ENCODE measurements at regions not wholly inside any gene's neighbourhood (a gene's known extent, or its start where the extent isn't known, plus 50 kb on each side); places are given as distances from the start of the nearest gene placed in this dataset.

DNA sequence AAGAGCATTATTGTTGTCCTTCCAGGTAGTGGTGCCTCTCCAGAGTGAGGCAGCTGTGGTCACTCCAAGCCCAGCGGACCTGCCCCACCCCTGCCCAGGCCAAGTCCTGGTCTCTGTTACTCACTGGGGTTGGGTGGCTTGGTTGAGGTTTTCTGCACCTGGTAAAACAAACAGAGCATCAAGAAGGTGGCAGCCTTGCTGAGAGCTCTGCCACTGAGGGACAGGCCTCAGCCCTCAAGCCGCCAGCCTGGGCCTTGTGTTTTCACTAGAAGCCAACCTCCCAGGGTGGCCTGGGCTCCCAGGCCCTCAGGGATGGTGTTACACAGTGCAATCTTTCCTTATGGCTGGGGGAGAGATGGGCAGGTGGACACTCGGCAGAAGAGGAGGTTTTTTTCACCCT lies 182.7 kb downstream of the BCOR start:
- Histone ChIP-seq H3K9me3 (no peaks in the 10 kb centered on the region), H3K4me3 (no peak overlapping the region), H3K27me3 (no peaks in the 10 kb centered on the region), H3K36me3 (no peaks in the 10 kb centered on the region)
- DNase-seq: no peak

DNA sequence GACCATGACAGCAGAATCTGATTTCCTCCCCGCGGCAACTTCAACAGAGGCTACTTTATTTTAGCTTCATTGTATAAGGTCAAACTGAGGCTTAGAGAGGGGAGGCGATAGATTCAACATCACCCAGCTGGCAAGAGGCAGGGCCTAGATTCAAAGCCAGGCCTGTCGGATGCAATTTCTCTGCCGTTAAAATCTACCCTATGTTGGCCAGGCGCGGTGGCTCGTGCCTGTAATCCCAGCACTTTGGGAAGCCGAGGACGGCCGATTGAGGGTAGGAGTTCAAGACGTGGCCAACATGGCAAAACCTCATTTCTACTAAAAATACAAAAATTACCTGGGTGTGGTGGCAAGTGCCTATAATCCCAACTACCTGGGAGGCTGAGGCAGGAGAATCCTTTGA lies 182.2 kb downstream of the BCOR start:
- H3K27me3 ChIP-seq: no peaks in the 10 kb centered on the region
- H3K4me3 ChIP-seq: no peak overlapping the region
- H3K9me3 ChIP-seq: no peaks in the 10 kb centered on the region
- no peaks in the 10 kb centered on the region for H3K36me3 ChIP-seq
- DNase-seq: no peak

DNA sequence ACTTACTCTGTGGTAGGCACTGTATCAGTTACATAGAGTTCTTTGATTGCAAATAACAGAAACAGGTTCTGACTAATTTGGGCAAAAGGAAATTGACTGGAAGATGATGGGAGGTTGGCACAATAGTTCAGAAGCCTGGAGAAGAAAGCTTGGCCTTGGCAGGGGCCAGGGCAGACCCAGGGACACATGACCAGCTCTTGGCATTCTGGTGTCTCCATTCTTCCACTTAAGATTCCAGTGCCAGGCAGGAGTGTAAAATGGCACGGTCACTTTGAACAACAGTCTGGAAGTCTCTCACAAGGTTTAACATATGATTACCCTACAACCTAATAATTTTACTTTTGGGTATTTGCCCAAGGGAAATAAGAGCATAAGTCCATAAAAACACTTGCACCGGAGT lies 175.9 kb downstream of the BCOR start:
- no peak for DNase-seq
- Histone ChIP-seq H3K36me3 (no peaks in the 10 kb centered on the region), H3K9me3 (no peaks in the 10 kb centered on the region), H3K4me3 (no peak overlapping the region), H3K27me3 (no peaks in the 10 kb centered on the region)

DNA sequence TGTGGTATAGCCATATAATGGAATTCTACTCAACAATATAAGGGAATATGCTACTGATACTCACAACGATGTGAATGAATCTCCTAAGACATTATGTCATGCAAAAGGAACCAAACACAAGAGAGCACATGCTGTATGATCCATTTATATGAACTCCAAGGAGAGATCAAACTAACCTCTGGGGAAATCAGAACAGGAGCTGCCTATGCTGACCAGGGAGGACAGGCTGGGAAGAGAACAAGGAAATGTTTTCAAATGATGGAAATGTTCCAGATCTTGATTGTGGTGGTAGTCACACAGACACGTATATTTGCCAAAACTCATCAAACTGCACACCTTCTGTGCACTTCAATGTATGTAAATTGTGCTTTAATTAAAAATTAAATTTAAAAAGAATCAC lies 175.3 kb downstream of the BCOR start:
- DNase-seq: no peak
- Histone ChIP-seq H3K27me3 (no peaks in the 10 kb centered on the region), H3K36me3 (no peaks in the 10 kb centered on the region), H3K4me3 (no peak overlapping the region), H3K9me3 (no peaks in the 10 kb centered on the region)

DNA sequence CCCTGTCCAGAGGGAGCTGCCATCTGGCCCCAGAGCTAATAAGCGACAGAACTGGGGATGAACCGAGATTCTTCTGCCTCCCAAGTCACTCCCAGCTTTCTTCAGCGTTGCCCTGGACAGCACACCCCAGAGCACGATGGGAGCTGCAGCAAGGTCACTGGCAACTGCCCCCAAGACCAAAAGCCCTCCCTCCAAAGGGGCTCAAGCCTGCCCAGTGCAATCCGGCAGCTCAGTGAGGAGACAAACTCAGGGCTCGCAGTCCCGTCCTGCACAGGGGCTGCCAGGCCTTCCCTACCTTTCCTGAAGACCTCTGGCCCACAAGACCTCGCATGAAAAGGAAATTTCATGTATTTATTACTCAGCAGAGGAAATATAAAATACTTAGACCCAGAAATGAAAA lies 174.8 kb downstream of the BCOR start:
- no peak for DNase-seq
- Histone ChIP-seq H3K36me3 (no peaks in the 10 kb centered on the region), H3K4me3 (no peak overlapping the region), H3K9me3 (no peaks in the 10 kb centered on the region), H3K27me3 (no peaks in the 10 kb centered on the region)

DNA sequence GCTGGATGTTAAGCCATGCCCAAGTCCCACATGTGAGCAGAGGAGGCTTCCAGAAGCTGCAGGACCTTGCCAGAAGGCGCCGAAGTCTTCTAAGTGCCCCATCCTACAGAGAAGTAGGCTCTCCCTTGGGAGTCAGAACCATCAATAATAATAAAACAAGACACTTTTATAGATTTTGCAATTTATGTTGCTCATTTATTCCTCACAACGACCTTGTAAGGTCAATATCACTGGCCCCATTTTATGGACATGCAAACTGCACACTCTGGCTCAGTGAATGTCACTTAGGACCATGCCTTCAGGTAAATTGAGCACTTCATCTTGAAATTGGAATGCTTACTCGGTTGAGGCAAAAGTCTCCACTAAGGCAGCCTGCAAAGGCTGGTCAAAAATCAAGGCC lies 170.4 kb downstream of the BCOR start:
- Histone ChIP-seq H3K9me3 (no peaks in the 10 kb centered on the region), H3K27me3 (no peaks in the 10 kb centered on the region), H3K4me3 (no peak overlapping the region), H3K36me3 (no peaks in the 10 kb centered on the region)
- no peak for DNase-seq

DNA sequence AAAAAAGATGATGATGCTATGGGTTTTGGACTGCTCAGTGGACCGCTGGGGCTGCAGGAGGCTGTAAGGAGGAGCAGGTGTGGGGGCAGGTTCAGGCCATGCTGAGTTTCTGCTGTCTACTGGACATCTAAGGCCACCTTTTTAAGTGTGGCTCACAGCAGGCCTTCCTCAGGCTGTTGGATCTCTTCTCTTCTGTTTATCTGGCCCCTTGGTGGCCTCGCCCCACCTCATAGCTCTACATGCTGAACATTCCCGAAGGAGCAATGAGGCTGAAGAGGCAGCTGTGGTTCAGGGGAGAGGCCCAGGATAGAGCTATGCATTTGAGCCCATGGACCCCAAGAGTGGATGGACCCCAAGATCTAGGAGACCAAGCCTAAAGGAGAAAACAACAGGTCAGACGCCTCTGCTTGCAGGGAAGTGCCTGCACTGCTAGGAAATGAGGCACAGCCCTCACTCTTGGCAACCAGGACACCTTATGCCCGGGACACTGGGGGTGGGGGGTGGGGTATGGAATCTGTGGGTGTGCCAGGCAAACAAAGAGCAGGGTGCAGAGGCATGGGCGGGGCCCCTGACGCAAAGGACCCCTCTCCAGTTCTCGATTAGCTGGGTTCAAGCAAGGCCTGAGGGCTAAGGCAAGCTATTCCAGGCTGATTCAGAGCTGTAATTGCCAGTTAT lies 168.9 kb downstream of the BCOR start:
- Histone ChIP-seq H3K4me3 (no peak overlapping the region), H3K9me3 (no peaks in the 10 kb centered on the region)
- no peak for DNase-seq

DNA sequence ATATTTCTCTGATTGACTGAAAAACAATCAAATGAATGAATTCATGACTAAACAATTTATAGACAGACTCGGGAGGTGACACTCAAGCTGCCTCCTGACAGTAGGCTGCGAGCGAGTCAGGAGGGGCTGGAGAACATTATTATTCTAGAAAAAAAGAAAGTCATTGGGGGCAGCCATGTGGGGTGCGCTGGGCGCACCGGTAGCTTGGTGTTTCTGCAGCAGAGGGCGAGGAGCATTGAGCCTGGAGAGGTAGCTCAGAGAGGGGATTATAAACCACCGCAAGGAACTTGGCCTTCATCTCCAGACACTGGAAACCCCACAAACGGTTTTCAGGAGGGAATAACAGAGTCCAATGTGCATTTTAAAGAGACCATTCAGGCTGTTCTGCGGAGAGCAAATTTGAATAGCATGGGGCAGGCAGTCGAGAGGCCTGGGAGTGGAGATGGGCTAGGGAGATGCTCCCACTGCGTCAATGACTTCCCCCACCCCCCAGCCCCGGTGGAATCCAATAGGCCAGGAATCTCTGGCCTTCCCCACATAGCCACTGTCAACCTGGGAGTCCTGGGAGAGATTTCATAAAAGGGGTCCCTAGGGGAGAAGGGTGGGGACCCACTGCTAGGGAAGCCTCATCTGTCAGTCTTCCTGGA lies 168.3 kb downstream of the BCOR start:
- H3K36me3 ChIP-seq: no peaks in the 10 kb centered on the region
- DNase-seq: no peak
- no peaks in the 10 kb centered on the region for H3K27me3 ChIP-seq
- no peak overlapping the region for H3K4me3 ChIP-seq
- no peaks in the 10 kb centered on the region for H3K9me3 ChIP-seq

More for the DNA sequence above, 168.9 kb downstream of the BCOR start:
- H3K27me3 ChIP-seq: no peaks in the 10 kb centered on the region
- H3K36me3 ChIP-seq: no peaks in the 10 kb centered on the region

DNA sequence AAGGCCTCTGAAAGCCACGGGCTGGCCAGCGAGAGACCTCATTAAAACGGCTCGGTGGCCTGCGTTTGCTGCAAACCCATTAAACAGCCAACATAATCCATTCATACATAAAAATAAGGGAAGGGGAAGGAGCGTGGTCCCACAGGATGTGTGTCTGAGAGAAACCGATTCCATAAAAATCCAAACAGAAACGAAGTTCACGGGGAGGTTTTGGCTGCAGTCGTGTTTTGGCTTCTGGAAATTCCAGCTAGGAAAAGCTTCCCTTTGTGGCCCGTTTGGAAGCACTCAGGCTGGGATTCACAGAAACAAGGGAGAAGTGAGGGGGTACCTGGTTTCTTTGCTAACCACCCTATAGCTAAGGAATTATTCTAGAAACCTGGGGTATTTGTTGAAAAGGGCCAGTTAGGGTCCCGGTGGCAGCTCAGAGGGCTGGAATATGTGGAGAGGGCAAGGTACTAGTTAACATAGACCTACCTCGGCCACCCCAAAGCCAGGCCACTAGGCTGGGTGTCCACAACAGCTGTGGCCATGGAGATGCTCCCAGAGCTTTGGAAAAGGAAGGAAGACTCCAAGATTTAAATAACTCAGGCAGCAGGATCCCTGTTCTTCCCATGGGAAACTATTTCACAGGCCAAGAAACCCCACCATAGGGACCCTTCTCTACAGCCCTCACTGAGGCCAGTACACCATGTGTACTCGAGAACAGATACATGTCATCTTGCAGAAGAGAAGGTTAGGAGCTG lies 166.8 kb downstream of the BCOR start:
- H3K4me3 ChIP-seq: no peak overlapping the region
- DNase-seq: no peak
- no peaks in the 10 kb centered on the region for H3K9me3 ChIP-seq
- no peaks in the 10 kb centered on the region for H3K27me3 ChIP-seq
- no peaks in the 10 kb centered on the region for H3K36me3 ChIP-seq

DNA sequence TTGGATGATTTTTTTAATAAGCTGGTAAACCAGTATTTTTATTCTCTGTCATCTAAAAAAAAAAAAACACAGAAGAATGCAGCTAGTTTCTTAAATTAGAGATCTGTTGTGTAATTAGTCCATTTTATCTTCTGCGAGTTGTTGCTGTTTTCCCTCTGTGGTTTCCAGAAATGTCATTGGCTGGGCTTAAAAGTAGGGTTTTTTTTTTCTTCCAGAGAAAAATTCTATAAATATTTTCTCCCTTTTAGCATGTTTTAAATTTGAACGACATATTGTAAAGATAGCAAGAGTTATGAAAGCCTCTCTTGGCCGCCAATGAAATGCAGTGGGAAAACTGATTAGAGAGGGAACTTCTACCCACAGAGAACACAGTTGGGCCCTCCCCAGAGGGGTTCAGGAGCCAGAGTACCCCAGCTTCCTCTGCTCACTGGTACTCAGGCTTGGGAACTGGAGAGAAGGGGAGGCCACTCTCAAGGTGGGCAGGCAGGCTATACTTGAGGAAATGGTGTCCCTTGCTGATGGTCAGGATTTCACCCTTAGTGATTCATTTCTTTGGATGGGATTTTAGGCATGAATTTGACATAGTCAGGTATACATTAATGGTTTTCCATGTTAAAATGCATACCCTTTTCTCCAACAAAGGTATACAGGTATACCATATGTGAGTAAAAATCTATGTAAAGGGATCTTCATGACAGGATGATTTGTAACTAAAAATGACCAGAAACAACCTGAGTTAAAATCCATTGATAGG lies 166.1 kb downstream of the BCOR start:
- DNase-seq: no peak
- no peaks in the 10 kb centered on the region for H3K27me3 ChIP-seq
- no peaks in the 10 kb centered on the region for H3K9me3 ChIP-seq
- no peak overlapping the region for H3K4me3 ChIP-seq
- H3K36me3 ChIP-seq: no peaks in the 10 kb centered on the region

DNA sequence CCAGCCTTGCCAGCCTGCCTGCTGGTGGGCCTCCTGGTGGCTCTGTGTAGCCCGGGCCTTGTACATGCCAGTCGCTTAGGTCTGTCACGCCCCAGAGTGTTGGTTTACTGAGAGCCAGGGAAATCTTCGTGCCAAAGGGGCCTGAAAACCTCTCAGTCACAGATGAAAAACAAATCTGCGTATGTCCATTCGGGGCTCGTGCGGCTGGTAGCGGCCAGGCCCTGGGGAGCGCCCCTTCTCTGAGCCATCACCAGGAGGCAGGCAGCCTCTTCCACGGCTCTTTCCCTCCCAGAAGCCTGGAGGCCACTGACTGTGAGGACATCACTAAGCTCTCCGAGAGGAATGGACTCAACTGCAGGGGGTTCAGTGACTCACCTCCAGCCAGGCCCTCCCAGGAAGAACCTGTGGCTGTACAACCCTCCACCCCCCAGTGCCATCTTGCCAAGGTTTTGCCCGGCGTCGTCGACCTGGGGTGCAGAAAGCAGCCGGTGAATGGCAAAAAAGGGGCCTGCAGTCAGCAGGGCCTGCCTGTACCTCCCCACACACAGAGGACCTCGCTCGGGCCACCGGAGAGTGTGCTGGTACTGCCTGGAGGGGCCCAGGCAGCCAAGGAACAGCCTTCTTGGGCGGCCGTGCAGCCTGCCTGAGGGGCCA lies 162.2 kb downstream of the BCOR start:
- no peaks in the 10 kb centered on the region for H3K27me3 ChIP-seq
- no peak for DNase-seq
- no peak overlapping the region for H3K4me3 ChIP-seq
- H3K36me3 ChIP-seq: no peaks in the 10 kb centered on the region
- no peaks in the 10 kb centered on the region for H3K9me3 ChIP-seq

DNA sequence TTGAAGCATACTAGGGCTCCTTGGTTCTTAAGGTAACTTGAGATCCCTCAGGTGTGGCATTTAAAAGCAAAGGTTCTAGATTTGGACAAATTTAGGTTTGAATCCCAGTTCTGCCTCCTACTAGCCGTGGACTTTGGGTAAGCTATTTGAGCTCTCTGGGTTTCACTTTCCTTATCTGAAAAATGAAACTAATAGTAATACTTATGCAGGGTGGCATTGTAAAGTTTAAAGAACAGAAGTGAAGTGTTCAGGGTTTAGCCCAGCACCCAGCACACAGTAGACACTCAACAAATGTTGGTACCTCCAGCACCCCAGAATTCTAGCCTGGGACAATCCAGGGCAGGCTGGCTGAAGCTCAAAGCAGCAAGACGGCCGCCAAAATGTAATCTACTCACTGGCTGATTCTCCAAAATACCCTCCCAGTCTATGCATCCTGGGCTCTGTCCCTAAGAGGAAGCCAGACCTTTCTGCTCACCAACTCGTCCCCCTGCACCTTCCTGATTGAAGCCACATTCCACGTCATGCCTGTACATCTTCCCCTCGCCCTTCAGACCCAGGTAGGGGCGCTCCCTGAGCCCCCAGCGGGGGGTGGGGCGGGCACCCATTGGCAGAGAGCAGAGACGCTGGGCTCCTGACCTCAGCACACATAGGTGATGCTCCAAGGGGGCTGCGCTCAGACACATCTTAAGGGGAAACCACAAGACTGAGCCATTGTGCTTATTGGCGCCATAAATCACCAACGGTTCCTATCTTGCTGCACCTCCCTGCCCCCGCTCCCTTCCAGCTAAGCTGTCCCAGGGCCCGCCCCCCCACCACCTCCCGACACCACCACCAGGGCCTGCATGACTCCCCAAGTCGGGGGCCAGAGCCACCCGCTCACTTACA lies 160.6 kb downstream of the BCOR start:
- no peaks in the 10 kb centered on the region for H3K27me3 ChIP-seq
- H3K4me3 ChIP-seq: no peak overlapping the region
- no peaks in the 10 kb centered on the region for H3K36me3 ChIP-seq
- no peak for DNase-seq
- H3K9me3 ChIP-seq: no peaks in the 10 kb centered on the region

DNA sequence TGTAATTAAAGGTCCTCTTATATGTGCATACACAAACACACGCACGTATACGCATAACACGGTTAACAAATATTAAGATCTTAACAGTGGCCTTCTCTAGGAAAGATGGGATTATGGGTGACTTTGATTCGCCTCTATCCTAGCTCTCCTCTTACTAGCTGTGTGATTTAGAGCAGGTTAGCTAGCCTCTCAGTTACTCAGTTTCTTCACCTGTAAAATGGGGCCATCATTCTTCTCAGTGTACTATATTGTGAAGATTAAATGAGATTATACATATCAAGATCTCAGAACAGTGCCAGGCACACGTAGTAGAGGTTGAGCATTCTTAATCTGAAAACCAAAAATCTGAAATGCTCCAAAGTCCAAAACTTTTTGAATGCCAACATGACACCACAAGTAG lies 159.3 kb downstream of the BCOR start:
- Histone ChIP-seq H3K27me3 (no peaks in the 10 kb centered on the region), H3K9me3 (no peaks in the 10 kb centered on the region)
- no peak for DNase-seq

DNA sequence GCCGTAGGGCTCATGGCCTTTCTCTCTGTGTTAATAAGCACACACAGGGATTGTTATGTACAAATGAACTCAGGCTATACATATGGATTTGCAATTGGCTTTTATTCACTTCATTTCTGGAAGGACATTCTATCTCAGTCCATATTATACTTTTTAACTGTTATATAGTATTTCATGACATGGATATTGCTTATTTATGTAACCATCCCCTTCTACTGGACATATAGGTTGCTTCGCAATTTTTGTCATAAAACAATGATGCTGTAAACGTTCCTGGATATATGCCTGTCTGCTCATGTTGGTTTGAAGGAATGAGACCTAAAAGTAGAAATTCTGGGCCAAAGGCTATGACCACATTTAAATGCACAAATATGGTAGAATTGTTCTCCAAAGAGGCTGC lies 158.1 kb downstream of the BCOR start:
- no peaks in the 10 kb centered on the region for H3K36me3 ChIP-seq
- H3K4me3 ChIP-seq: no peak overlapping the region
- DNase-seq: no peak
- H3K27me3 ChIP-seq: no peaks in the 10 kb centered on the region
- no peaks in the 10 kb centered on the region for H3K9me3 ChIP-seq

More for the DNA sequence above, 159.3 kb downstream of the BCOR start:
- Histone ChIP-seq H3K36me3 (no peaks in the 10 kb centered on the region), H3K4me3 (no peak overlapping the region)

DNA sequence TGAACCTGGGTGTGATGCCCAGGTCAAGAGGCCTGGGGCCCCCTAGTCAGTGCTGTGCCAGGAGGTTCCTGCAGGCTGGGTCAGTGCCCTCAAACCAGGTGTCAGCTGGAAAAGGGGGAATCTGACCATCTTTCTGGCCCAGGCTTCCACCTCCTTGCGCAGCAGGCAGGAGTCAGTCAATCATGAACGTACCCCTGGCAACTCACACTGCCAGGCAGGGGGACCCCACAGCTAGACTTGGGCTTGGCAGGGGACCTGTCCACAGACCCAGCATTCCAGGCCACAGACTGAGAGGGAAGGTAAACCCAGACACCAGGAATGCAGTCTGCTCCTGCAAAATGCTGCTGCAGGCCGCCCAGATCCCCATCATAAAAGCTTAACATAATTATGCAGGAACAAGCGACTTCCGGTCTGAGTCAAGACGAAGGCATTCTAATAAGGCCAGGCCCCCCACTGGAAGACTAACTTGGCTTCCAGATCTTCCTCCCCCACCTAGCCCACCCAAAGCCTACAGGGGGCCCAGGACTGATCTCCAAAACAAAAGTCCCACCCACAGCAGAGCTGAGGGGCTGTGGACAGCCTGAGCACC lies 156.3 kb downstream of the BCOR start:
- H3K36me3 ChIP-seq: no peaks in the 10 kb centered on the region
- H3K4me3 ChIP-seq: no peak overlapping the region

DNA sequence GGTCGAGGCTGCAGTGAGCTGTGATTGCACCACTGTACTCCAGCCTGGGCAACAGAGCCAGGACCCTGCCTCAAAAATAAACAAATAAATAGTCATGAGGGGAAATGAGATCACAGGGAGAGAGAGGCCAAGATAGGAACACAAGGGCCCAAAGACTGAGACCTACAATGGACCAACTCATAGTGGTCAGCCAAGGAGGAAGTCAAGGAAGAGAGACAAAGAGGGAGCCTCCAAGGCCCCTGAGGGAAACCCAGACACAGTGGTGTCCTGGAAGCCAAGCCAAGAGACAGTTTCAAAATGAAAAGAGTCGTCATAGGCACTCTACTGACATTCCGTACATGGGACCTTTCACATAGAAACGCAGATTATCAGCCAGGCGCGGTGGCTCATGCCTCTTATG lies 153.3 kb downstream of the BCOR start:
- Histone ChIP-seq H3K36me3 (no peaks in the 10 kb centered on the region), H3K9me3 (no peaks in the 10 kb centered on the region), H3K4me3 (no peak overlapping the region), H3K27me3 (no peaks in the 10 kb centered on the region)
- DNase-seq: no peak

More for the DNA sequence above, 156.3 kb downstream of the BCOR start:
- Histone ChIP-seq H3K9me3 (no peaks in the 10 kb centered on the region), H3K27me3 (no peaks in the 10 kb centered on the region)
- no peak for DNase-seq
